Neural crest cell (in vitro differentiated cells): ENCODE measurements at regions not wholly inside any gene's neighbourhood (a gene's known extent, or its start where the extent isn't known, plus 50 kb on each side); places are given as distances from the start of the nearest gene placed in this dataset.
A peak's percentile ranks its signal among the peaks of the same experiment; 100 is the strongest.

Source experiments
- DNase-seq: peaks from one replicate; pipeline ENCODE4 v3.0.0; 2021; ENCODE audit warnings: low read depth, mixed read lengths, low spot score
- H3K27ac Mint-ChIP-seq: one replicate; pipeline ENCODE4 v1.8.0; 2021; ENCODE audit warnings: mild to moderate bottlenecking, mixed read lengths; ENCODE audit not compliant: unreplicated experiment
- H3K27me3 Mint-ChIP-seq: 2 replicates; pipeline ENCODE4 v1.8.0; 2021; ENCODE audit warnings: low read depth, mild to moderate bottlenecking, mixed read lengths
- H3K36me3 Mint-ChIP-seq: 2 replicates; pipeline ENCODE4 v1.8.0; 2021; ENCODE audit warnings: low read depth, mild to moderate bottlenecking, mixed read lengths
- H3K4me1 Mint-ChIP-seq: 2 replicates; pipeline ENCODE4 v1.8.0; 2021; ENCODE audit warnings: mixed read lengths
- H3K4me3 Mint-ChIP-seq: one replicate; pipeline ENCODE4 v1.8.0; 2021; ENCODE audit warnings: mild to moderate bottlenecking, mixed read lengths
- H3K9me3 Mint-ChIP-seq: 2 replicates; pipeline ENCODE4 v1.8.0; 2021; ENCODE audit warnings: mixed read lengths
- CTCF ChIP-seq: fragments of 200-600 bp; sonication (generic); conservative IDR thresholded peaks from 2 replicates; pipeline ENCODE4 v1.5.0; 2021; ENCODE audit warnings: antibody characterized with exemption, mild to moderate bottlenecking

GRCh38 chrX:43540318-43540717, 115.8 kb upstream of the MAOA start:
- Mint-ChIP-seq H3K4me1 (no peaks in the 10 kb centered on the region), H3K27ac (no peak overlapping the region), H3K27me3 (no peaks in the 10 kb centered on the region), H3K4me3 (no peak overlapping the region), H3K36me3 (no peaks in the 10 kb centered on the region), H3K9me3 (peaks cover 4% of the 10 kb centered on the region)
- no peak for TF ChIP-seq CTCF
- DNase-seq: no peak

DNA sequence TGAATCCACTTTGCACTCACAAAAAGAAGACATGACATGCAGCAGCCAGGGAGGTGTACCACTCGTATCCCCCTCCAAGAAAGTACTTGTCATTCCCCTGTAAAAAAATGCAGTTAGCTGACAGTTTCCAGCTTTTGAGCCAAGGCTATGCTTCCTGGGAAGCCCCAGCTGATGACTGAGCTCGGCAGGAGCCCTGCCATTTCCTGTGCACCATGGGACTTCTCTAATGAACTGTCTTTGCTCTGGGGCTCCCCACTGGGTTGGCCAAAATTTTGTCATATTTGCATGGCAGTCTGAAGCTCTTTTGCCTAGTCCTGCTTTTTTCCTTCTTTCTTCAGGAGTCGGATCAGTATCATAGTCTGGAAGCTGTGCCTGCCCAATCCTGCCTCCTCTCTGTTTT, 104.5 kb upstream of the MAOA start:
- no peak for DNase-seq
- Mint-ChIP-seq H3K9me3 (peaks cover 8% of the 10 kb centered on the region), H3K27ac (peak overlapping the region; percentile 78), H3K36me3 (no peaks in the 10 kb centered on the region), H3K4me3 (no peak overlapping the region), H3K4me1 (peaks cover 45% of the 10 kb centered on the region), H3K27me3 (no peaks in the 10 kb centered on the region)
- TF ChIP-seq CTCF: no peak

DNA sequence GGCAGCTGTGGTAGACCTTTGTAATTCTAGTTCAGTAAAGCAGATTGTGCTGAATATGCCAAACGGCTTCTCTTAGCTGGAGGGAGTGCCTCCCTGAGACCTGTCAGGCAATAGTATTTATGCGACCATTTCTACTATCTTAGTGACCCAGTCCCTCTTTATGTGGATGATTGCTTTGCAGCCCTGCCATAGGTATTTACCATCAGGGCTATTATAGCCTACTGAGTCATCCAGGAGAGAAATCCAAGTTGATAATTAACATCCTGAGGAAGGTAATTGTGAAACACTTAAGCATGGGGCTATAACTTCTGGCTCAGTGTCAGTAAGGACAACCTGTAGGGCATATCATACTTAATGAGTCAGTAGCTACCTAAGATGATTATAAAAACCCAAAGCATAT, 103.9 kb upstream of the MAOA start:
- no peak for TF ChIP-seq CTCF
- no peak overlapping the region for H3K4me3 Mint-ChIP-seq
- peaks cover 50% of the 10 kb centered on the region for H3K4me1 Mint-ChIP-seq
- no peaks in the 10 kb centered on the region for H3K36me3 Mint-ChIP-seq
- H3K27me3 Mint-ChIP-seq: no peaks in the 10 kb centered on the region
- H3K9me3 Mint-ChIP-seq: peaks cover 6% of the 10 kb centered on the region
- H3K27ac Mint-ChIP-seq: no peak overlapping the region
- DNase-seq: no peak

DNA sequence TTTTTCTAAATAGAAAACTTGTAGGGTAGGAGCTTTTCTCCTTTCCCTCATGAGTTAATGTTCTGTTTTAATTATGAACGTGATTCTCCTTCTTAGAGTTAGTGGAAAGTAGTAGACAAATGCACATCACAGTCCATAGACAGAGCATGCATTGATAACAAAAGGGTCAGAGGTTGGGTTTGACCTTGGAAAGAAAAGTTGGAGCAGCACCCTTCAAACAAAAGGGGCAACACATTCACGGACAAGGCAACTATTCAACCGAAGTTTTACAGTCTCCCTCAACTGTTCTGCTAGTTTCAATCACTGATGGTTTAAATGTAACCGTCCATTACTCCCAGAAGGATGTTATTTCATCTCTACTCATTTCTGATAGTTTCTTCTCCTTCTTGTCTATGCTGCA, 103.4 kb upstream of the MAOA start:
- peak overlapping the region; percentile 1 for H3K27ac Mint-ChIP-seq
- no peaks in the 10 kb centered on the region for H3K27me3 Mint-ChIP-seq
- H3K9me3 Mint-ChIP-seq: peaks cover 5% of the 10 kb centered on the region
- no peaks in the 10 kb centered on the region for H3K36me3 Mint-ChIP-seq
- no peak for TF ChIP-seq CTCF
- peaks cover 53% of the 10 kb centered on the region for H3K4me1 Mint-ChIP-seq
- no peak overlapping the region for H3K4me3 Mint-ChIP-seq
- DNase-seq: no peak

DNA sequence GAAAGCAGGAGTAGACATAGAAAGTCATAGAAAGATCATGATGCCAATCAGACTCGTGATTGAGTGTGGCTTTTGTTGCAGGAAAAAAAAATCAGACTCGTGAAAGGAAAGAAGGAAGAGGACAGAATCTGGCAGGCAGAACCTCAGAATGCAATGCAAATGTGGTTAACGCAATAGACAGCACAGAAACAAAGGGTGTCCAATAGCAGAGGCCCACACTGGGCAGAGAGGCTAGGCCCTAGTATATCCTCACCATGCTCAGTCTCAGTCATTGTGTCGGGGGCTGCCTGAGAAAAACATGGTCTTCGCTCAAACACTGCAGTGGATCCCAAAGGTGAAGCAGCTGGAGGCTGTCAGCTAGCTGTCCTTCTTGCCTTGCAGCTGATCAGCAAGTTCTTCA, 102.8 kb upstream of the MAOA start:
- no peak for TF ChIP-seq CTCF
- peak overlapping the region; percentile 28 for H3K27ac Mint-ChIP-seq
- H3K9me3 Mint-ChIP-seq: peaks cover 5% of the 10 kb centered on the region
- DNase-seq: no peak
- no peaks in the 10 kb centered on the region for H3K27me3 Mint-ChIP-seq
- H3K4me3 Mint-ChIP-seq: no peak overlapping the region
- no peaks in the 10 kb centered on the region for H3K36me3 Mint-ChIP-seq
- H3K4me1 Mint-ChIP-seq: peaks cover 53% of the 10 kb centered on the region

DNA sequence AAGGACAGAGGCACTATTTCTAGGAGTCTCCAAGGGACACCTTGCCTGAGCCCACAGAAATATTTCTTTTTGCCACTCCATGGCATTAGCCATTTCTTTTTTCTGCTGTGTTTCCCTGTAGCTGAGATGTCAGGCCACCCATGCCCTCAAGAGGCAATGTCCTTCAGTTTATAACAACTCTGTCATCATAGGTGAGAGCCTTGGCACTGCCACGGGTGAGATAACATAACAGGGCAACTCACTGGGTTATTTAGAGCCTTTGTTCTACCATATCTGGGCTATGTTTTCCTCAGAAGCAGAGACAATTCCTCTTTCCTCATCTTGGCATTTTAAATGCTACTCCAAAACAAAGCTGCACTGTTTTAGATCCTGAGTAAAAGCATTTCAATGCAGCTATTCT, 99.9 kb upstream of the MAOA start:
- no peak for DNase-seq
- Mint-ChIP-seq H3K4me3 (no peak overlapping the region), H3K27me3 (no peaks in the 10 kb centered on the region), H3K27ac (peak overlapping the region; percentile 31), H3K36me3 (no peaks in the 10 kb centered on the region), H3K4me1 (peaks cover 48% of the 10 kb centered on the region), H3K9me3 (peaks cover 5% of the 10 kb centered on the region)
- no peak for TF ChIP-seq CTCF
